DOHH2 (cell line): ENCODE measurements at regions not wholly inside any gene's neighbourhood (a gene's known extent, or its start where the extent isn't known, plus 50 kb on each side); places are given as distances from the start of the nearest gene placed in this dataset.

ENCODE experiments used
- H3F3A ChIP-seq: fragments of 200-600 bp; sonication (generic), shearing (Covaris generic); 2 replicates; pipeline ENCODE4 v1.6.0; 2016; ENCODE audit warnings: antibody characterized with exemption, mild to moderate bottlenecking; ENCODE audit not compliant: control insufficient read depth, insufficient read depth
- H3K27ac ChIP-seq: fragments of 200-600 bp; sonication (generic); 2 replicates; pipeline ENCODE4 v1.5.1; 2014; ENCODE audit warnings: low read depth, mild to moderate bottlenecking, low read length, moderate library complexity
- H3K27me3 ChIP-seq: fragments of 200-600 bp; sonication (generic); 2 replicates; pipeline ENCODE4 v1.6.1; 2014; ENCODE audit warnings: mild to moderate bottlenecking, low read length, mixed read lengths; ENCODE audit not compliant: control insufficient read depth
- H3K36me3 ChIP-seq: fragments of 200-600 bp; sonication (generic); 2 replicates; pipeline ENCODE4 v1.6.1; 2014; ENCODE audit warnings: mild to moderate bottlenecking, low read length, moderate library complexity, mixed read lengths; ENCODE audit not compliant: control insufficient read depth
- H3K4me1 ChIP-seq: fragments of 200-600 bp; sonication (generic); 2 replicates; pipeline ENCODE4 v1.6.1; 2014; ENCODE audit warnings: mild to moderate bottlenecking, low read length, mixed read lengths; ENCODE audit not compliant: control insufficient read depth
- H3K4me2 ChIP-seq: fragments of 200-600 bp; sonication (generic); 2 replicates; pipeline ENCODE4 v1.6.0; 2014; ENCODE audit warnings: mild to moderate bottlenecking, low read length, moderate library complexity
- H3K4me3 ChIP-seq: fragments of 200-600 bp; sonication (generic); 2 replicates; pipeline ENCODE4 v1.5.1; 2014; ENCODE audit warnings: mild to moderate bottlenecking, low read length, mixed read lengths
- H3K79me2 ChIP-seq: fragments of 200-600 bp; sonication (generic); 2 replicates; pipeline ENCODE4 v1.6.1; 2014; ENCODE audit warnings: mild to moderate bottlenecking, low read length, mixed read lengths; ENCODE audit not compliant: control insufficient read depth
- H3K9me2 ChIP-seq: fragments of 200-600 bp; sonication (generic); replicated peaks from 2 replicates; pipeline ENCODE4 v1.6.1; 2014; ENCODE audit warnings: mild to moderate bottlenecking, low read length, mixed read lengths; ENCODE audit not compliant: control insufficient read depth
- H3K9me3 ChIP-seq: fragments of 200-600 bp; sonication (generic); 2 replicates; pipeline ENCODE4 v1.6.1; 2014; ENCODE audit warnings: antibody characterized with exemption, low read length, mixed read lengths; ENCODE audit not compliant: control insufficient read depth, insufficient read depth
- H4K20me1 ChIP-seq: fragments of 200-600 bp; sonication (generic); 2 replicates; pipeline ENCODE4 v1.6.0; 2014; ENCODE audit warnings: low read depth, mild to moderate bottlenecking, antibody characterized with exemption, low read length, moderate library complexity; ENCODE audit not compliant: control insufficient read depth, insufficient read depth
- CTCF ChIP-seq: fragments of 200-600 bp; sonication (generic); IDR thresholded peaks from one replicate; pipeline ENCODE4 v1.5.1; 2014; ENCODE audit warnings: antibody characterized with exemption, mild to moderate bottlenecking, low read depth, low read length; ENCODE audit not compliant: poor library complexity, severe bottlenecking
- EZH2phosphoT487 ChIP-seq: fragments of 200-600 bp; sonication (generic); IDR thresholded peaks from 2 replicates; pipeline ENCODE4 v1.6.1; 2017; ENCODE audit warnings: borderline replicate concordance, mild to moderate bottlenecking, antibody characterized with exemption, low read length, moderate library complexity, mixed read lengths

GRCh38 chr5:32504989-32505596 lies 60.6 kb upstream of the ZFR start:
- no peaks in the 10 kb centered on the region for H4K20me1 ChIP-seq
- TF ChIP-seq CTCF (no peak), EZH2phosphoT487 (no peak)
- H3K4me3 ChIP-seq, result no peak overlapping the region
- no peaks in the 10 kb centered on the region for H3K4me1 ChIP-seq
- H3K27me3 ChIP-seq, result peaks cover 42% of the 10 kb centered on the region
- no peaks in the 10 kb centered on the region for H3K36me3 ChIP-seq
- no peaks in the 10 kb centered on the region for H3K9me2 ChIP-seq
- H3K79me2 ChIP-seq, result no peaks in the 10 kb centered on the region
- no peaks in the 10 kb centered on the region for H3F3A ChIP-seq
- no peaks in the 10 kb centered on the region for H3K9me3 ChIP-seq
- H3K4me2 ChIP-seq, result no peak overlapping the region
- no peak overlapping the region for H3K27ac ChIP-seq

GRCh38 chr5:32504329-32504988 lies 59.9 kb upstream of the ZFR start:
- Histone ChIP-seq H3K79me2 (no peaks in the 10 kb centered on the region), H4K20me1 (no peaks in the 10 kb centered on the region), H3K4me3 (no peak overlapping the region), H3K36me3 (no peaks in the 10 kb centered on the region), H3K4me1 (no peaks in the 10 kb centered on the region), H3F3A (no peaks in the 10 kb centered on the region), H3K9me3 (no peaks in the 10 kb centered on the region), H3K9me2 (no peaks in the 10 kb centered on the region), H3K27ac (no peak overlapping the region), H3K27me3 (peaks cover 42% of the 10 kb centered on the region), H3K4me2 (no peak overlapping the region)
- TF ChIP-seq CTCF, result no peak
- TF ChIP-seq EZH2phosphoT487, result no peak

- H3K4me2 ChIP-seq, result no peak overlapping the region
- no peaks in the 10 kb centered on the region for H3F3A ChIP-seq
- no peaks in the 10 kb centered on the region for H3K79me2 ChIP-seq
- H4K20me1 ChIP-seq, result no peaks in the 10 kb centered on the region
- no peak for TF ChIP-seq CTCF
- no peaks in the 10 kb centered on the region for H3K9me2 ChIP-seq
- H3K27ac ChIP-seq, result no peak overlapping the region
- no peaks in the 10 kb centered on the region for H3K36me3 ChIP-seq
- peaks cover 42% of the 10 kb centered on the region for H3K27me3 ChIP-seq
- H3K4me3 ChIP-seq, result no peak overlapping the region
- H3K4me1 ChIP-seq, result no peaks in the 10 kb centered on the region
- H3K9me3 ChIP-seq, result no peaks in the 10 kb centered on the region
These were observed 58.7 kb upstream of the ZFR start for GRCh38 chr5:32503261-32503660.
